Panc1 (cell line): ENCODE measurements at regions not wholly inside any gene's neighbourhood (a gene's known extent, or its start where the extent isn't known, plus 50 kb on each side); places are given as distances from the start of the nearest gene placed in this dataset.

Source experiments
- ATAC-seq: fragments of 200-7000 bp; cut with Tn5 transposase; 2 replicates; pipeline ENCODE4 v1.9.1; 2020; ENCODE audit warnings: mild to moderate bottlenecking, moderate library complexity
- BruUV-seq: library from RNA; stranded (reverse); fragments of 400-500 nt; replicated peaks from 2 replicates; lab custom pipeline; 2021; lab: Mats Ljungman, UMichigan
- CTCF ChIA-PET: fragments of 300-600 bp; sonication (Branson Sonifier 250); formaldehyde crosslinking; loops from one replicate; lab custom pipeline; 2022; ENCODE audit warnings: antibody characterized with exemption; lab: Charles Lee
- POLR2A ChIA-PET: fragments of 300-600 bp; sonication (Branson Sonifier 250); formaldehyde crosslinking; loops from one replicate; lab custom pipeline; 2022; ENCODE audit warnings: antibody characterized with exemption; lab: Charles Lee
- DNase-seq: peaks from one replicate; pipeline ENCODE4 v3.0.0-alpha.2; 2010; ENCODE audit warnings: low read depth, low spot score
- H3K27ac ChIP-seq: 2 replicates; pipeline ENCODE4 v1.5.1; 2011; ENCODE audit warnings: mild to moderate bottlenecking, low read length, inconsistent platforms
- H3K27me3 ChIP-seq: fragments of 200-500 bp; sonication (Bioruptor generic); 2 replicates; pipeline ENCODE4 v1.6.0; 2014; ENCODE audit warnings: low read length, inconsistent platforms; ENCODE audit not compliant: control insufficient read depth, insufficient read depth
- H3K36me3 ChIP-seq: fragments of 200-500 bp; sonication (Bioruptor generic); 2 replicates; pipeline ENCODE4 v1.5.1; 2014; ENCODE audit warnings: inconsistent platforms, mild to moderate bottlenecking, low read length, moderate library complexity; ENCODE audit not compliant: control insufficient read depth, insufficient read depth
- H3K4me1 ChIP-seq: 2 replicates; pipeline ENCODE4 v1.5.1; 2011; ENCODE audit warnings: inconsistent platforms, mild to moderate bottlenecking, low read length, moderate library complexity; ENCODE audit not compliant: control insufficient read depth, insufficient read depth
- H3K4me3 ChIP-seq, 2 experiments: 2 replicates each; pipeline ENCODE4 v1.5.1; 2011 to 2012; ENCODE audit warnings: low read depth in 2 of 2, low read length in 2 of 2, mild to moderate bottlenecking in 2 of 2, inconsistent platforms in 1 of 2, moderate library complexity in 1 of 2
- H3K9me3 ChIP-seq: fragments of 200-500 bp; sonication (Bioruptor generic); 2 replicates; pipeline ENCODE4 v1.5.1; 2014; ENCODE audit warnings: low read depth, mild to moderate bottlenecking, inconsistent platforms, low read length, moderate library complexity; ENCODE audit not compliant: control insufficient read depth, insufficient read depth
- CTCF ChIP-seq: fragments of 450-650 bp; IDR thresholded peaks from 2 replicates; pipeline ENCODE4 v1.5.1; 2017; ENCODE audit warnings: mild to moderate bottlenecking
- POLR2AphosphoS5 ChIP-seq: IDR thresholded peaks from 2 replicates; pipeline ENCODE4 v1.6.1; 2012; ENCODE audit warnings: mild to moderate bottlenecking, low read depth, low read length, moderate library complexity
- REST ChIP-seq, 2 experiments: IDR thresholded peaks; 2 replicates each; pipeline ENCODE4 v1.6.1; 2011 to 2012; ENCODE audit warnings: low read depth in 2 of 2, control low read depth in 1 of 2, low read length in 1 of 2, mild to moderate bottlenecking in 1 of 2, moderate library complexity in 1 of 2; ENCODE audit not compliant: insufficient read depth in 1 of 2
- SIN3A ChIP-seq: IDR thresholded peaks from 2 replicates; pipeline ENCODE4 v1.6.1; 2012; ENCODE audit warnings: low read depth, mild to moderate bottlenecking, low read length, moderate library complexity, borderline replicate concordance; ENCODE audit not compliant: insufficient read depth
- TCF7L2 ChIP-seq: IDR thresholded peaks from 2 replicates; pipeline ENCODE4 v1.6.1; 2011; ENCODE audit warnings: mild to moderate bottlenecking, low read depth, low read length, inconsistent platforms
- in situ Hi-C: cut with HindIII; loops from 2 replicates; pipeline ENCODE4 v1.10.0; 2016; ENCODE audit warnings: low sequenced_read_pairs, low pct_unique_long_range_greater_than_20kb
- intact Hi-C: fragments of 100-400 bp; cut with micrococcal nuclease; formaldehyde crosslinking; loops from one replicate; pipeline ENCODE4 v1.10.0; 2022; ENCODE audit not compliant: unreplicated experiment

- POLR2A ChIA-PET, result no interaction called here
- no TSS peak for BruUV-seq
Observed at GRCh38 chr14:71336489-71337192, 429.4 kb downstream of the PCNX1 start.

GRCh38 chr14:71338153-71338552, 430.9 kb downstream of the PCNX1 start:
- ChIA-PET POLR2A (no interaction called here), CTCF (no interaction called here)
- Histone ChIP-seq H3K27me3 (no peaks in the 10 kb centered on the region), H3K4me1 (no peaks in the 10 kb centered on the region), H3K4me3 (no peak overlapping the region), H3K27ac (no peak overlapping the region), H3K9me3 (no peaks in the 10 kb centered on the region), H3K36me3 (no peaks in the 10 kb centered on the region)
- no peak for ATAC-seq
- intact Hi-C loops, result no loop called here
- no TSS peak for BruUV-seq
- no peak for DNase-seq
- no peak for TF ChIP-seq TCF7L2
- no peak for TF ChIP-seq REST (IDR thresholded peaks at IDR 0.05; ENCODE audit: insufficient read depth in 1 of 2, low read depth in 2 of 2, low read length in 1 of 2)
- TF ChIP-seq CTCF, result no peak
- no peak for TF ChIP-seq POLR2AphosphoS5
- TF ChIP-seq SIN3A, result no peak
- in situ Hi-C loops, result no loop called here

More at GRCh38 chr14:71336489-71337192, 429.4 kb downstream of the PCNX1 start:
- TF ChIP-seq REST (IDR thresholded peaks at IDR 0.05; ENCODE audit: insufficient read depth in 1 of 2, low read depth in 2 of 2, low read length in 1 of 2) (no peak), CTCF (no peak), TCF7L2 (no peak), POLR2AphosphoS5 (no peak), SIN3A (no peak)
- no peak overlapping the region for H3K27ac ChIP-seq
- H3K9me3 ChIP-seq, result no peaks in the 10 kb centered on the region
- no peaks in the 10 kb centered on the region for H3K27me3 ChIP-seq
- H3K36me3 ChIP-seq, result no peaks in the 10 kb centered on the region
- in situ Hi-C loops, result no loop called here
- H3K4me3 ChIP-seq, result no peak overlapping the region
- intact Hi-C loops, result no loop called here
- ATAC-seq, result no peak
- no peaks in the 10 kb centered on the region for H3K4me1 ChIP-seq
- CTCF ChIA-PET, result no interaction called here
- DNase-seq, result no peak
